ENCODE measurements at regions not wholly inside any gene's neighbourhood (a gene's known extent, or its start where the extent isn't known, plus 50 kb on each side); places are given as distances from the start of the nearest gene placed in this dataset.
"Not testable (repeated sequence)": the region's sequence is repeated elsewhere in the genome, so short reads cannot be mapped to it uniquely, and the experiment has no call there.

GRCh38 chr5:91499943-91500531 is 116.9 kb upstream of the ARRDC3 start:
- DNase-seq: peak; percentile 16

GRCh38 chr5:91495699-91496098 is 112.6 kb upstream of the ARRDC3 start:
- no peak for DNase-seq

GRCh38 chr5:91494447-91494996 is 111.4 kb upstream of the ARRDC3 start:
- no peak for DNase-seq

- DNase-seq: no peak
Observed at GRCh38 chr5:91493086-91493485, 110.0 kb upstream of the ARRDC3 start.

- DNase-seq: no peak
Observed at GRCh38 chr5:91491229-91491628, 108.1 kb upstream of the ARRDC3 start.

GRCh38 chr5:91490316-91490715 is 107.2 kb upstream of the ARRDC3 start:
- DNase-seq: no peak

GRCh38 chr5:91487420-91487819 is 104.3 kb upstream of the ARRDC3 start:
- no peak for DNase-seq

- no peak for DNase-seq
Observed at GRCh38 chr5:91486638-91487037, 103.5 kb upstream of the ARRDC3 start.

- DNase-seq: no peak
Observed at GRCh38 chr5:91484662-91485061, 101.5 kb upstream of the ARRDC3 start.

- not testable (repeated sequence) for DNase-seq
Observed at GRCh38 chr5:91479376-91479775, 96.3 kb upstream of the ARRDC3 start.

GRCh38 chr5:91478096-91478495 is 95.0 kb upstream of the ARRDC3 start:
- no peak for DNase-seq

GRCh38 chr5:91477408-91477807 is 94.3 kb upstream of the ARRDC3 start:
- DNase-seq: no peak

GRCh38 chr5:91474201-91474600 is 91.1 kb upstream of the ARRDC3 start:
- no peak for DNase-seq

- no peak for DNase-seq
Observed at GRCh38 chr5:91472631-91473030, 89.5 kb upstream of the ARRDC3 start.

- peak; percentile 92 for DNase-seq
Observed at GRCh38 chr5:91469517-91470165, 86.5 kb upstream of the ARRDC3 start.

- peak; percentile 50 for DNase-seq
Observed at GRCh38 chr5:91468651-91469422, 85.7 kb upstream of the ARRDC3 start.

GRCh38 chr5:91464886-91465646 is 81.9 kb upstream of the ARRDC3 start:
- DNase-seq: no peak

GRCh38 chr5:91457681-91458058 is 74.6 kb upstream of the ARRDC3 start:
- no peak for DNase-seq

- DNase-seq: no peak
Observed at GRCh38 chr5:91456928-91457680, 74.0 kb upstream of the ARRDC3 start.

GRCh38 chr5:91449083-91449482 is 66.0 kb upstream of the ARRDC3 start:
- DNase-seq: no peak

GRCh38 chr5:91448079-91448478 is 65.0 kb upstream of the ARRDC3 start:
- DNase-seq: not testable (repeated sequence)

GRCh38 chr5:91446880-91447279 is 63.8 kb upstream of the ARRDC3 start:
- DNase-seq: not testable (repeated sequence)

Data from MV-4-11 (cell line).